Stimulated activated effector memory CD8-positive, alpha-beta T cell treated with anti-CD3 and anti-CD28 coated beads, Interleukin-12 subunit alpha, Interleukin-12 subunit beta, amount 100 ng/mL, for 72 hours (primary cell): ENCODE measurements at regions not wholly inside any gene's neighbourhood (a gene's known extent, or its start where the extent isn't known, plus 50 kb on each side); places are given as distances from the start of the nearest gene placed in this dataset.
"Not testable (repeated sequence)": the region's sequence is repeated elsewhere in the genome, so short reads cannot be mapped to it uniquely, and the experiment has no call there.

ENCODE experiments used
- ATAC-seq: fragments of 150-1000 bp; cut with Tn5 transposase; 2 replicates; pipeline ENCODE4 v1.10.0; 2021
- DNase-seq, 2 donors: peaks; one replicate each; pipeline ENCODE4 v3.0.0; 2021 to 2022; ENCODE audit warnings: low spot score in 2 of 2
- H3K27ac Mint-ChIP-seq: one replicate; pipeline ENCODE4 v1.8.0; 2022; ENCODE audit warnings: mild to moderate bottlenecking, mixed read lengths
- H3K36me3 Mint-ChIP-seq: one replicate; pipeline ENCODE4 v1.8.0; 2022; ENCODE audit warnings: mild to moderate bottlenecking, mixed read lengths
- H3K4me1 Mint-ChIP-seq: one replicate; pipeline ENCODE4 v1.8.0; 2022; ENCODE audit warnings: mixed read lengths
- H3K4me3 Mint-ChIP-seq: one replicate; pipeline ENCODE4 v1.8.0; 2022; ENCODE audit warnings: mild to moderate bottlenecking, mixed read lengths
- H3K9me3 Mint-ChIP-seq: one replicate; pipeline ENCODE4 v1.8.0; 2022; ENCODE audit warnings: mixed read lengths

- H3K36me3 Mint-ChIP-seq, result no peaks in the 10 kb centered on the region
- DNase-seq (no peak), ATAC-seq (no peak)
- no peak overlapping the region for H3K4me3 Mint-ChIP-seq
- peaks cover 16% of the 10 kb centered on the region for H3K9me3 Mint-ChIP-seq
- H3K4me1 Mint-ChIP-seq, result no peaks in the 10 kb centered on the region
- H3K27ac Mint-ChIP-seq, result no peak overlapping the region
Observed at GRCh38 chr20:55172310-55173002, 697.1 kb downstream of the DOK5 start.

- H3K4me3 Mint-ChIP-seq, result no peak overlapping the region
- H3K36me3 Mint-ChIP-seq, result no peaks in the 10 kb centered on the region
- H3K4me1 Mint-ChIP-seq, result no peaks in the 10 kb centered on the region
- H3K27ac Mint-ChIP-seq, result no peak overlapping the region
- peaks cover 10% of the 10 kb centered on the region for H3K9me3 Mint-ChIP-seq
- DNase-seq, result no peak
- ATAC-seq, result no peak
Observed at GRCh38 chr20:55166063-55166462, 690.7 kb downstream of the DOK5 start.

GRCh38 chr20:55160996-55161395 is 685.6 kb downstream of the DOK5 start:
- no peaks in the 10 kb centered on the region for H3K36me3 Mint-ChIP-seq

GRCh38 chr20:55160037-55160436 is 684.6 kb downstream of the DOK5 start:
- Mint-ChIP-seq H3K4me3 (no peak overlapping the region), H3K4me1 (no peaks in the 10 kb centered on the region), H3K36me3 (no peaks in the 10 kb centered on the region), H3K9me3 (peaks cover 20% of the 10 kb centered on the region), H3K27ac (no peak overlapping the region)
- ATAC-seq (no peak), DNase-seq (no peak)

More at GRCh38 chr20:55160996-55161395, 685.6 kb downstream of the DOK5 start:
- no peaks in the 10 kb centered on the region for H3K4me1 Mint-ChIP-seq
- no peak overlapping the region for H3K4me3 Mint-ChIP-seq
- peaks cover 23% of the 10 kb centered on the region for H3K9me3 Mint-ChIP-seq
- H3K27ac Mint-ChIP-seq, result no peak overlapping the region
- no peak for DNase-seq
- ATAC-seq, result no peak

GRCh38 chr20:55159230-55159629 is 683.8 kb downstream of the DOK5 start:
- ATAC-seq, result no peak
- Mint-ChIP-seq H3K4me1 (no peaks in the 10 kb centered on the region), H3K27ac (no peak overlapping the region), H3K36me3 (no peaks in the 10 kb centered on the region), H3K9me3 (peaks cover 20% of the 10 kb centered on the region), H3K4me3 (no peak overlapping the region)
- DNase-seq, result no peak

- ATAC-seq (no peak), DNase-seq (no peak)
- no peaks in the 10 kb centered on the region for H3K36me3 Mint-ChIP-seq
- no peaks in the 10 kb centered on the region for H3K4me1 Mint-ChIP-seq
- peaks cover 20% of the 10 kb centered on the region for H3K9me3 Mint-ChIP-seq
- no peak overlapping the region for H3K27ac Mint-ChIP-seq
- no peak overlapping the region for H3K4me3 Mint-ChIP-seq
Observed at GRCh38 chr20:55158446-55158845, 683.1 kb downstream of the DOK5 start.

- no peak overlapping the region for H3K27ac Mint-ChIP-seq
- H3K9me3 Mint-ChIP-seq, result peaks cover 21% of the 10 kb centered on the region
- H3K36me3 Mint-ChIP-seq, result no peaks in the 10 kb centered on the region
- ATAC-seq (no peak), DNase-seq (no peak)
- no peak overlapping the region for H3K4me3 Mint-ChIP-seq
- H3K4me1 Mint-ChIP-seq, result no peaks in the 10 kb centered on the region
Observed at GRCh38 chr20:55155360-55155759, 680.0 kb downstream of the DOK5 start.

- no peak overlapping the region for H3K4me3 Mint-ChIP-seq
- H3K4me1 Mint-ChIP-seq, result no peaks in the 10 kb centered on the region
- peaks cover 22% of the 10 kb centered on the region for H3K9me3 Mint-ChIP-seq
- no peaks in the 10 kb centered on the region for H3K36me3 Mint-ChIP-seq
- H3K27ac Mint-ChIP-seq, result no peak overlapping the region
- DNase-seq, result no peak
- ATAC-seq, result no peak
Observed at GRCh38 chr20:55153001-55153645, 677.7 kb downstream of the DOK5 start.

GRCh38 chr20:55151171-55151570 is 675.8 kb downstream of the DOK5 start:
- no peak for ATAC-seq

GRCh38 chr20:55143601-55144000 is 668.2 kb downstream of the DOK5 start:
- Mint-ChIP-seq H3K4me1 (no peaks in the 10 kb centered on the region), H3K4me3 (no peak overlapping the region), H3K9me3 (peaks cover 7% of the 10 kb centered on the region), H3K27ac (no peak overlapping the region), H3K36me3 (no peaks in the 10 kb centered on the region)
- no peak for DNase-seq
- no peak for ATAC-seq

More at GRCh38 chr20:55151171-55151570, 675.8 kb downstream of the DOK5 start:
- no peak for DNase-seq
- Mint-ChIP-seq H3K9me3 (peaks cover 15% of the 10 kb centered on the region), H3K36me3 (no peaks in the 10 kb centered on the region), H3K4me3 (no peak overlapping the region), H3K27ac (no peak overlapping the region), H3K4me1 (no peaks in the 10 kb centered on the region)

- Mint-ChIP-seq H3K4me3 (no peak overlapping the region), H3K27ac (no peak overlapping the region), H3K9me3 (peaks cover 4% of the 10 kb centered on the region), H3K4me1 (no peaks in the 10 kb centered on the region), H3K36me3 (no peaks in the 10 kb centered on the region)
- DNase-seq (no peak), ATAC-seq (no peak)
Observed at GRCh38 chr20:55142932-55143331, 667.5 kb downstream of the DOK5 start.

- H3K9me3 Mint-ChIP-seq, result no peaks in the 10 kb centered on the region
- no peak for ATAC-seq
- H3K4me3 Mint-ChIP-seq, result no peak overlapping the region
- no peak for DNase-seq
- no peaks in the 10 kb centered on the region for H3K36me3 Mint-ChIP-seq
- no peaks in the 10 kb centered on the region for H3K4me1 Mint-ChIP-seq
- no peak overlapping the region for H3K27ac Mint-ChIP-seq
Observed at GRCh38 chr20:55140631-55141030, 665.2 kb downstream of the DOK5 start.

- Mint-ChIP-seq H3K4me1 (no peaks in the 10 kb centered on the region), H3K27ac (no peak overlapping the region), H3K36me3 (no peaks in the 10 kb centered on the region), H3K4me3 (no peak overlapping the region), H3K9me3 (no peaks in the 10 kb centered on the region)
- DNase-seq, result no peak
- no peak for ATAC-seq
Observed at GRCh38 chr20:55139173-55139765, 663.9 kb downstream of the DOK5 start.

- H3K4me1 Mint-ChIP-seq, result no peaks in the 10 kb centered on the region
- H3K4me3 Mint-ChIP-seq, result no peak overlapping the region
- DNase-seq (no peak), ATAC-seq (no peak)
- no peaks in the 10 kb centered on the region for H3K36me3 Mint-ChIP-seq
- H3K27ac Mint-ChIP-seq, result no peak overlapping the region
- peaks cover 11% of the 10 kb centered on the region for H3K9me3 Mint-ChIP-seq
Observed at GRCh38 chr20:55135923-55136322, 660.5 kb downstream of the DOK5 start.

- H3K36me3 Mint-ChIP-seq, result no peaks in the 10 kb centered on the region
- H3K9me3 Mint-ChIP-seq, result peaks cover 11% of the 10 kb centered on the region
- no peaks in the 10 kb centered on the region for H3K4me1 Mint-ChIP-seq
- no peak for DNase-seq
- ATAC-seq, result no peak
- no peak overlapping the region for H3K27ac Mint-ChIP-seq
- H3K4me3 Mint-ChIP-seq, result no peak overlapping the region
Observed at GRCh38 chr20:55132523-55132922, 657.1 kb downstream of the DOK5 start.

GRCh38 chr20:55117577-55117976 is 642.2 kb downstream of the DOK5 start:
- H3K4me3 Mint-ChIP-seq, H3K9me3 Mint-ChIP-seq, DNase-seq, H3K27ac Mint-ChIP-seq, H3K36me3 Mint-ChIP-seq, ATAC-seq, H3K4me1 Mint-ChIP-seq: not testable (repeated sequence)
